CD14-positive monocyte (primary cell): ENCODE measurements at regions not wholly inside any gene's neighbourhood (a gene's known extent, or its start where the extent isn't known, plus 50 kb on each side); places are given as distances from the start of the nearest gene placed in this dataset.
"Not testable (repeated sequence)": the region's sequence is repeated elsewhere in the genome, so short reads cannot be mapped to it uniquely, and the experiment has no call there.

Experiments
- DNase-seq, 3 donors: peaks; one replicate each; pipeline ENCODE4 v3.0.0-alpha.2; 2011 to 2022
- H2AFZ ChIP-seq: 2 replicates; pipeline ENCODE4 v1.6.0; 2012; ENCODE audit warnings: mild to moderate bottlenecking, low read depth, low read length, inconsistent platforms; ENCODE audit not compliant: insufficient read depth, poor library complexity, severe bottlenecking
- H3K27ac ChIP-seq, 2 donors: 1 replicate in 1 of 2; 2 replicates in 1 of 2; pipeline ENCODE4 v1.5.1; 2012 to 2013; ENCODE audit warnings: low read length in 2 of 2, control low read depth in 1 of 2, inconsistent platforms in 1 of 2, low read depth in 1 of 2, mild to moderate bottlenecking in 1 of 2
- H3K27me3 ChIP-seq, 2 donors: one replicate each; pipeline versions ENCODE4 v1.6.0 to v1.6.1; 2011 to 2013; ENCODE audit warnings: low read length in 2 of 2; ENCODE audit not compliant: control insufficient read depth in 2 of 2, insufficient read depth in 2 of 2
- H3K36me3 ChIP-seq, 2 donors: replicated peaks in 1 of 2; 1 replicate in 1 of 2; 2 replicates in 1 of 2; pipeline versions ENCODE4 v1.5.1 to v1.6.1; 2012 to 2013; ENCODE audit warnings: low read length in 2 of 2, control low read depth in 1 of 2, inconsistent platforms in 1 of 2, mild to moderate bottlenecking in 1 of 2; ENCODE audit not compliant: insufficient read depth in 2 of 2, control insufficient read depth in 1 of 2
- H3K4me1 ChIP-seq, 2 donors: 1 replicate in 1 of 2; 2 replicates in 1 of 2; pipeline versions ENCODE4 v1.5.1 to v1.6.1; 2012 to 2013; ENCODE audit warnings: low read length in 2 of 2, control low read depth in 1 of 2, inconsistent platforms in 1 of 2, mild to moderate bottlenecking in 1 of 2, moderate library complexity in 1 of 2; ENCODE audit not compliant: insufficient read depth in 2 of 2, control insufficient read depth in 1 of 2
- H3K4me2 ChIP-seq: replicated peaks from 2 replicates; pipeline ENCODE3; 2012; ENCODE audit warnings: low read length, moderate library complexity, mild to moderate bottlenecking; ENCODE audit not compliant: poor library complexity, severe bottlenecking; ENCODE audit errors: extremely low read depth
- H3K4me3 ChIP-seq, 3 experiments: fragments of 200-600 bp in 1 of 3; sonication (generic) in 1 of 3; replicated peaks in 1 of 3; 1 replicate in 2 of 3; 2 replicates in 1 of 3; pipeline ENCODE4 v1.5.1; 2011 to 2013; ENCODE audit warnings: low read length in 3 of 3, mild to moderate bottlenecking in 3 of 3, control low read depth in 2 of 3, low read depth in 2 of 3, inconsistent platforms in 1 of 3, moderate library complexity in 1 of 3
- H3K79me2 ChIP-seq: 2 replicates; pipeline ENCODE4 v1.6.0; 2012; ENCODE audit warnings: mild to moderate bottlenecking, control low read depth, inconsistent platforms, low read length, moderate library complexity; ENCODE audit not compliant: insufficient read depth
- H3K9ac ChIP-seq: 2 replicates; pipeline ENCODE4 v1.6.0; 2017; ENCODE audit warnings: low read length, mild to moderate bottlenecking; ENCODE audit not compliant: insufficient read depth, poor library complexity, severe bottlenecking
- H3K9me3 ChIP-seq, 2 donors: replicated peaks in 1 of 2; 1 replicate in 1 of 2; 2 replicates in 1 of 2; pipeline versions ENCODE4 v1.5.1 to v1.6.1; 2012 to 2013; ENCODE audit warnings: low read length in 2 of 2, control low read depth in 1 of 2; ENCODE audit not compliant: control insufficient read depth in 1 of 2, insufficient read depth in 1 of 2
- H4K20me1 ChIP-seq: 2 replicates; pipeline ENCODE4 v1.6.0; 2012; ENCODE audit warnings: mild to moderate bottlenecking, low read length, control low read depth, moderate library complexity; ENCODE audit not compliant: insufficient read depth
- H3K27ac Mint-ChIP-seq, 7 donors: one replicate each; pipeline ENCODE4 v1.8.0; 2020; ENCODE audit warnings: mild to moderate bottlenecking in 7 of 7, mixed read lengths in 7 of 7, moderate library complexity in 6 of 7, inconsistent platforms in 2 of 7
- H3K27me3 Mint-ChIP-seq, 3 donors: one replicate each; pipeline ENCODE4 v1.8.0; 2021 to 2022; ENCODE audit warnings: low read depth in 3 of 3, mild to moderate bottlenecking in 3 of 3, mixed read lengths in 3 of 3, moderate library complexity in 3 of 3, inconsistent platforms in 1 of 3
- H3K36me3 Mint-ChIP-seq, 2 donors: one replicate each; pipeline ENCODE4 v1.8.0; 2020; ENCODE audit warnings: mixed read lengths in 2 of 2, inconsistent platforms in 1 of 2, mild to moderate bottlenecking in 1 of 2
- H3K4me1 Mint-ChIP-seq: one replicate; pipeline ENCODE4 v1.8.0; 2020; ENCODE audit warnings: mild to moderate bottlenecking, mixed read lengths
- H3K4me3 Mint-ChIP-seq, 2 donors: one replicate each; pipeline ENCODE4 v1.8.0; 2020; ENCODE audit warnings: mild to moderate bottlenecking in 2 of 2, mixed read lengths in 2 of 2, moderate library complexity in 1 of 2
- H3K9me3 Mint-ChIP-seq, 7 donors: one replicate each; pipeline ENCODE4 v1.8.0; 2020 to 2022; ENCODE audit warnings: mixed read lengths in 7 of 7, mild to moderate bottlenecking in 6 of 7, moderate library complexity in 6 of 7, inconsistent platforms in 2 of 7
- CTCF ChIP-seq: fragments of 200-600 bp; IDR thresholded peaks from one replicate; pipeline ENCODE4 v1.8.0; 2022; ENCODE audit warnings: antibody characterized with exemption, mild to moderate bottlenecking
- WGBS: methylation state at CpG from one replicate; pipeline ENCODE4 v1.1.5; 2013; ENCODE audit warnings: missing lambda C conversion rate; ENCODE audit not compliant: insufficient coverage; 5-methylcytosine and 5-hydroxymethylcytosine counted together
- intact Hi-C, 2 donors: fragments of 100-400 bp; cut with micrococcal nuclease; formaldehyde crosslinking; loops; one replicate each; pipeline versions ENCODE4 v1.15.0 to v1.15.1; 2023

GRCh38 chr9:129301941-129302340 is 123.9 kb upstream of the IER5L start:
- peaks cover 20 to 24% of the 10 kb centered on the region in 2 donors for H3K9me3 ChIP-seq
- H3K27ac ChIP-seq = no peak overlapping the region
- no peak overlapping the region for H3K27ac Mint-ChIP-seq
- no peaks in the 10 kb centered on the region for H3K79me2 ChIP-seq
- H3K27me3 Mint-ChIP-seq = peaks cover 1 to 11% (median 4%) of the 10 kb centered on the region in 3 donors
- peaks cover 0 to 2% of the 10 kb centered on the region in 2 donors for H3K36me3 Mint-ChIP-seq
- no peaks in the 10 kb centered on the region for H3K27me3 ChIP-seq
- H3K4me3 Mint-ChIP-seq = no peak overlapping the region
- no peak overlapping the region for H3K9ac ChIP-seq
- no peaks in the 10 kb centered on the region for H4K20me1 ChIP-seq
- TF ChIP-seq CTCF = no peak
- intact Hi-C loops = no loop called here
- no peak overlapping the region for H2AFZ ChIP-seq
- no peak overlapping the region for H3K4me3 ChIP-seq
- peaks cover 21 to 35% (median 28%) of the 10 kb centered on the region in 7 donors for H3K9me3 Mint-ChIP-seq
- no CpG with 5 or more reads among the region's 4 CpGs for WGBS
- no peaks in the 10 kb centered on the region for H3K4me1 ChIP-seq
- no peaks in the 10 kb centered on the region for H3K36me3 ChIP-seq
- H3K4me2 ChIP-seq = no peak overlapping the region
- no peaks in the 10 kb centered on the region for H3K4me1 Mint-ChIP-seq
- no peak for DNase-seq

- H3K27me3 ChIP-seq, H3K4me1 ChIP-seq, H3K9ac ChIP-seq, H3K9me3 ChIP-seq, H3K36me3 ChIP-seq, H3K4me2 ChIP-seq, H3K79me2 ChIP-seq, H3K27ac ChIP-seq, H2AFZ ChIP-seq, H3K36me3 Mint-ChIP-seq, H3K4me3 ChIP-seq, H4K20me1 ChIP-seq, DNase-seq, H3K4me3 Mint-ChIP-seq, H3K4me1 Mint-ChIP-seq, H3K27ac Mint-ChIP-seq: not testable (repeated sequence)
- intact Hi-C loops = loop anchor here in 1 of 2 donors (10.0 kb wide), 1 partner anchor 131 kb away; no protein-coding TSS in a partner anchor
- H3K27me3 Mint-ChIP-seq = peaks cover 0 to 14% (median 11%) of the 10 kb centered on the region in 3 donors
- no CpG with 5 or more reads among the region's 3 CpGs for WGBS
- H3K9me3 Mint-ChIP-seq = peaks cover 15 to 29% (median 18%) of the 10 kb centered on the region in 7 donors
Measured at GRCh38 chr9:129296195-129296594, 118.1 kb upstream of the IER5L start.
